Stimulated activated CD4-positive, alpha-beta T cell treated with anti-CD3 and anti-CD28 coated beads, TNF-alpha, amount 100 ng/mL, for 1 hour (primary cell): ENCODE measurements at regions not wholly inside any gene's neighbourhood (a gene's known extent, or its start where the extent isn't known, plus 50 kb on each side); places are given as distances from the start of the nearest gene placed in this dataset.

ENCODE experiments used
- DNase-seq, 3 donors: peaks; one replicate each; pipeline ENCODE4 v3.0.0-alpha.2; 2020; ENCODE audit warnings: low read depth in 3 of 3, low spot score in 1 of 3

DNA sequence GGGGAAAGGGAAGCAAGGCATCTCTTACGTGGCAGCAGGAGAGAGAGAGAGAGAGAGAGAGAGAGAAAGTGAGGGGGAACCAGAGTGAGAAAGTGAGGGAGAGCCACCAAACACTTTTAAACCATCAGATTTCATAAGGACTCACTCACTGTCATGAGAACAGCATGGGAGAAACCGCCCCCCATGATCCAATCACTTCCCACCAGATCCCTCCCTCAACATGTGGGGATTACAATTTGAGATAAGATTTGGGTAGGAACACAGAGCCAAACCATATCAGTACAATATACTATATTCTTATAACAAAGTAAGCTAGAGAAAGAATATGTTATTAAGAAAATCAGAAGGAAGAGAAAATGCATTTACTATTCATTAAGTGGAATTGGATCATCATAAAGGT, 53.7 kb upstream of the PLXNC1 start:
- DNase-seq = no peak

DNA sequence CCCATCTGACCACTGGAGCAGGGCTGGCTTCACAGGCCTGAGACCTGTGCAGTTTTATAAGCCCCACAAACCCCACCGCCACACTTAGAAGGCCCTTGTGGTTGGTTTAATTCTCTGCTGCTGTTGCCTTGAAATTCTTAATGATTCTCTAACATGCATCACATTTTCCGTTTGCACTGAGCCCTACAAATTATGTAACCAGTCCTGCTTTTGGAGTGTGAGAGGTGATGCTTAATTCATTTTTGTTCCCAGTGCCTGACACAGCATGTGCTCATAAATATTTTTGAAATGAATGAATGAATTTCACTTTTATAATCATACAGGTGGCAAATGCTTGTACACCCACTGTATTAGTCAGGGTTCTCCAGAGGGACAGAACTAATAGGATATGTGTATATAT, 52.8 kb upstream of the PLXNC1 start:
- no peak for DNase-seq

DNA sequence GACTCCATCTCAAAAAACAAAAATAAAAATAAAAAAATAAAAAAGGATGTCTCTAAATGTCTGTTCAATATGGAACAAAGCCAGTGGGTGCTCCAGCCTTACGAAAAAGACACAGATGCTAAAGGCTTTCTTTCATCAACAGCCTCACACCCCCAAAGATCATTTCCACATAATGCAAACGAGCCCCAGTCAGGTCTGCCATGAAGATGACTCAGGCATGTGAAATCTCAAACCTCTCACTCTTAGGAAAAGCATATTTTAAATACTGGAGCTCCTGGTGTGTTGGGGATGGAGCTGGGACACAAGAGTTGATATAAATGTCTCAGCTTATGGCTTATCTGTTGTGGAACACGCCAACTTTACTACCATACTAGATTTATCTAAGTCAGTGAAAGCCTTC, 49.9 kb upstream of the PLXNC1 start:
- no peak for DNase-seq
